Uterus (tissue), 2 donors: ENCODE measurements at regions not wholly inside any gene's neighbourhood (a gene's known extent, or its start where the extent isn't known, plus 50 kb on each side); places are given as distances from the start of the nearest gene placed in this dataset.

Source experiments
- CTCF ChIP-seq, 4 experiments: fragments of 200-600 bp in 2 of 4; fragments of 450-650 bp in 2 of 4; sonication (generic) in 2 of 4; IDR thresholded peaks; one replicate each; pipeline ENCODE4 v1.5.1; 2016 to 2019; ENCODE audit warnings: antibody characterized with exemption in 4 of 4, mild to moderate bottlenecking in 2 of 4, moderate library complexity in 1 of 4
- POLR2A ChIP-seq, 2 donors: fragments of 450-650 bp; IDR thresholded peaks; one replicate each; pipeline ENCODE4 v1.6.1; 2016; ENCODE audit warnings: antibody characterized with exemption in 2 of 2, mild to moderate bottlenecking in 1 of 2, moderate library complexity in 1 of 2

DNA sequence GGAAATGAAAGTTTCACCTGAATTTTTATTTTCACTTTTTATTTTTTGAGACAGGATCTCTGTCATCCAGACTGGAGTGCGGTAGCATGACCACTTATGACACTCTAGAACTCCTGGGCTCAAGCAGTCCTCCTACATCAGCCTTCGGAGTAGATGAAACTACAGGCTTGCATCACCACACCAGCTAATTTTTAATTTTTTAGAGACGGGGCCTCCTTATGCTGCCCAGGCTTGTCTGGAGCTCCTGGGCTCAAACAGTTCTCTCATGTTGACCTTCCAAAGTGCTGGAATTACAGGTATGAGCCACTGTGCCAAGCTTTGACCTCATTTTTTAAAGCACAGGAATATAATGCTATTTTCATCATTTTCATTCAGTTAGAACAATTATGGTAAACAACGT, 297.0 kb upstream of the KLHL1 start:
- no peak for TF ChIP-seq CTCF (IDR thresholded peaks at IDR 0.05)
- TF ChIP-seq POLR2A (IDR thresholded peaks at IDR 0.05): no peak
